Heart left ventricle (tissue), 13 donors: ENCODE measurements at regions not wholly inside any gene's neighbourhood (a gene's known extent, or its start where the extent isn't known, plus 50 kb on each side); places are given as distances from the start of the nearest gene placed in this dataset.

Source experiments
- POLR2A ChIP-seq, 2 donors: fragments of 450-650 bp; IDR thresholded peaks; one replicate each; pipeline ENCODE4 v1.6.1; 2017; ENCODE audit warnings: antibody characterized with exemption in 2 of 2, mild to moderate bottlenecking in 2 of 2, moderate library complexity in 2 of 2
- TF ChIP-seq, protein P1 (sequence below), 12 donors: fragments of 200-600 bp; sonication (generic) in 4 of 12; IDR thresholded peaks; one replicate each; pipeline versions ENCODE4 v1.5.0 to v1.8.0; 2018 to 2022; ENCODE audit warnings: antibody characterized with exemption in 12 of 12, mild to moderate bottlenecking in 5 of 12
- donor health status: ischemic (EF 13 %, LVEDD 7.1; RV severe dilation, severe dysfunction).
- donor health status: DM: no; HTN: yes; CAD: no.
- donor health status: DM: no; HTN: no; CAD: no.
- donor health status: ischemic (EF 25% LVEDD 6.9; RV normal size, moderate dysfunction).
- donor health status: ischemic (EF 25% LVEDD 5.7; RV mildly dilated, moderate dysfunction).
- donor health status: ischemic (EF 35%, LVEDD 5.7; RV mildly dilated, moderate dysfunction).
- donor health status: nonischemic (EF 11% LVEDD 7.7; RV severe dilation, severe dysfunction).
- donor health status: DM: yes; HTN: yes; CAD: no.
- donor health status: PGD.
- donor health status: ischemic (EF 29% LVEDD 5.4; RV normal size, mild dysfunction).
- donor health status: nonischemic (EF 23%, LVEDD 6.1; RV moderate dilation, normal function).

DNA sequence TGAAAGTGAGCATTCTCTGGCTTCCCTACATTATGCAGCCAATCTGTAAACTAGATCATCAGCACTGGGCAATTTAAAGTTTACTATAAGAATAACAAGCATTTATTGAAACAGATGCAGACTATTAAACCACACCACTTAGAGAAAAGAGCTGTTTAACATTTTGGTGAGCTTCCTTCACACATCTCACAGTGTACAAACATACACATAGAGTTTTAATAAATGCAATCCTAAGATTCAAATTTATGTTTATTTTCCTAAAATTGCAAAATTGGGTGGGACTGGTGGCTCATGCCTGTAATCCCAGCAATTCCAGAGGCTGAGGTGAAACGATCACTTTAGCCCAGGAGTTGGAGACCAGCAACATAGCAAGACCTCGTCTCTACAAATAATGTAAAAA is 199.3 kb downstream of the SH3BP4 start:
- no peak for TF ChIP-seq POLR2A (IDR thresholded peaks at IDR 0.05)
- TF ChIP-seq, protein P1, sequence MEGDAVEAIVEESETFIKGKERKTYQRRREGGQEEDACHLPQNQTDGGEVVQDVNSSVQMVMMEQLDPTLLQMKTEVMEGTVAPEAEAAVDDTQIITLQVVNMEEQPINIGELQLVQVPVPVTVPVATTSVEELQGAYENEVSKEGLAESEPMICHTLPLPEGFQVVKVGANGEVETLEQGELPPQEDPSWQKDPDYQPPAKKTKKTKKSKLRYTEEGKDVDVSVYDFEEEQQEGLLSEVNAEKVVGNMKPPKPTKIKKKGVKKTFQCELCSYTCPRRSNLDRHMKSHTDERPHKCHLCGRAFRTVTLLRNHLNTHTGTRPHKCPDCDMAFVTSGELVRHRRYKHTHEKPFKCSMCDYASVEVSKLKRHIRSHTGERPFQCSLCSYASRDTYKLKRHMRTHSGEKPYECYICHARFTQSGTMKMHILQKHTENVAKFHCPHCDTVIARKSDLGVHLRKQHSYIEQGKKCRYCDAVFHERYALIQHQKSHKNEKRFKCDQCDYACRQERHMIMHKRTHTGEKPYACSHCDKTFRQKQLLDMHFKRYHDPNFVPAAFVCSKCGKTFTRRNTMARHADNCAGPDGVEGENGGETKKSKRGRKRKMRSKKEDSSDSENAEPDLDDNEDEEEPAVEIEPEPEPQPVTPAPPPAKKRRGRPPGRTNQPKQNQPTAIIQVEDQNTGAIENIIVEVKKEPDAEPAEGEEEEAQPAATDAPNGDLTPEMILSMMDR (IDR thresholded peaks at IDR 0.05) = no peak
